ENCODE measurements at regions not wholly inside any gene's neighbourhood (a gene's known extent, or its start where the extent isn't known, plus 50 kb on each side); places are given as distances from the start of the nearest gene placed in this dataset.

- intact Hi-C loops (cut with micrococcal nuclease), result no loop called here
These were observed 61.6 kb downstream of the LSM5 start for GRCh38 chr7:32428546-32428945.

DNA sequence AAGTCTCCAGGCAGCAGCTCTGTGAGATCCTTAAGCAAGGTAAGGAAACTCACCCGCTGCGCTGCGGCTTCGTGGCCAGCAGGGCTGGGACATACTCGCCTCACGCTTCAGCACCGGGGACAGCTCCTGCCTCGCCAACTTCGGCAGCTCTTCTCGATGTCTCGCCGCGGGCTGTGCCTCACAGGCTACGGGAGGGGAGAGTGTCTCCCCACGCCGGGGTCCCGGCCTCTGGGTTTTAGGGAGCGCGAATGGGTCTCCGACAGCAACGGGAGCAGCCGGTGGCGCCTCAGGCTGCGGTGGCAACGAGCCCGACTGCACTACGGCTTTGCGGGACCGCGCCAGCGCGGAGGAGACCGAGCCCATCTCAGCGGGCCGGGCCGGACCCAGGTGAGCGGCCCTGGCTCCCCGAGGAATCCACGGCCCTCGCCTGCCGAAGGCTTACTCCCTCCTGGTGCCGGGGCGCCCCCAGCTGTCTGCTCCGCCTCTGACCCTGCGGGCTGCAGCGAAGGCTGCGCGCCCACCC, 62.4 kb downstream of the LSM5 start:
- intact Hi-C loops (cut with micrococcal nuclease), result no loop called here

DNA sequence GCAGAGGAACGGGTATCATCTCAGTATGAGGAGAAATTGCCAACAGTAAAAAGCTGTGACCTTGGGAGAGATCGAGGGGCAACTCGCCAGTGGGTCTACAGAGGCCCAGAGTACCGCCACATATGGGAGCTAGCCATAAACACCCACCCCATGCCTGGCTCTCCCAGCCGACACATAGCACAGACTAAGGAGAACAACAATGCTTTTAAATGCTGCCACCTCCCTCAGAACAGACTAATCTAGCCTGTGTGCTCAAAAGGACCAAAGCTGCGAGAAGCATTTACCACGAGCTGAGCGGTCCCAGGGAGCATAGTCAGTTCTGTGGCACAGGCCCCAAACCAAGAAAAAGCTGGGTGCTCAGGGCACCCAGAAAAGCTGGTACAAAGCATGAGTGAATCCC, 73.3 kb downstream of the LSM5 start:
- intact Hi-C loops (cut with micrococcal nuclease), result no loop called here

DNA sequence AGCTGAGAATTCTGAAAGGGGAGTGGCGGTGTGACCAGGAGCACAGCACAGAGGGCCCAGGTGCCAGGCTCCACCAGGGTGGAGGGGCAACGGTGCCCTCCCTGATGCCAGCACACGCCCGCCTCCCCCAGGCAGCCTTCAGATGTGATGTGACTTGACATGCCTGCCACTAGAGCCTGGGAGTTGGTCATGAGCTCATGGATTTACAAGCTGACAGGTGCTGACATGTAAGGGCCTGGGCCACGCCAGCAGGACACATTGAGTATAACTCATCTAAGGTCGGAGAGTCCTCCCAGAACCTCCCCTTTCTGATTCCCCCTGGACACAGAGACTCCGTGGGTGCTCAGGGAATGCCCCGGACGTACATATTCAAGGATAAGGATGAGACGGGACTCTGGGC, 74.2 kb downstream of the LSM5 start:
- intact Hi-C loops (cut with micrococcal nuclease), result no loop called here

DNA sequence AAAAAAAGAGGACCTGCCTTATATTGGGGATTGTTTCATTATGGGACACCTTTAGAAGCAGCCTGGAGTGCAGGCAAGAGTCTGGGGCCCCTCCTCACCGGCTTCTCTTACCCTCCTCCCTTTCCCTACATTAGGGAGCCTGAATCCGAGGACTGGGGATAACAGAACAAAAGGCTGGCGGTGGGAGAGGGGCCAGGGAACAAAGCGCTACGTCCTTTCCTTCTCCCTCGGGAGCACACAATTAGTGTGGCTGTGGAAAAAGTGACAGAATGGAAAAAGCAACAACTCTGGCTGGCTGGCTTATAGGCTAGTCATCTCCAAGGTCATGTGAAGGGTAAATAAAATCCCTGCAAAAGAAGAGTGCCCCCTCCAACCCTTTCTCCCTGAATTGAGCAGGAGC, 74.7 kb downstream of the LSM5 start:
- intact Hi-C loops (cut with micrococcal nuclease), result no loop called here

DNA sequence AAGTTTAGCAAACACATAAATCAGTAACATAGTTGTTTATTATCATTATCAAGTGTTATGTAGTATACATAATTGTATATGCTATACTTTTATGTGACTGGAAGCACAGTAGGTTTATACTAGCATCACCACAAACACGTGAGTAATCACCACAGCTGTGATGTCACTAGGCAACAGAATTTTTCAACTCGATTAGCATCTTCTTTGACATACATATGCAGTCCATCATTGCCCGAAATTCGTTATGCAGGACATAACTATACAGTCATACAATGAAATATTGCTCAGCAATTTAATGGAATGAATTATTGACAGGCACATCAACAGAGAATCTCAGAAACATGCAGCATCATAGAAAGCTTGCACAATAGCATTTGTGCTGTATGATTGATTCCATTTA, 77.7 kb downstream of the LSM5 start:
- intact Hi-C loops (cut with micrococcal nuclease), result no loop called here

DNA sequence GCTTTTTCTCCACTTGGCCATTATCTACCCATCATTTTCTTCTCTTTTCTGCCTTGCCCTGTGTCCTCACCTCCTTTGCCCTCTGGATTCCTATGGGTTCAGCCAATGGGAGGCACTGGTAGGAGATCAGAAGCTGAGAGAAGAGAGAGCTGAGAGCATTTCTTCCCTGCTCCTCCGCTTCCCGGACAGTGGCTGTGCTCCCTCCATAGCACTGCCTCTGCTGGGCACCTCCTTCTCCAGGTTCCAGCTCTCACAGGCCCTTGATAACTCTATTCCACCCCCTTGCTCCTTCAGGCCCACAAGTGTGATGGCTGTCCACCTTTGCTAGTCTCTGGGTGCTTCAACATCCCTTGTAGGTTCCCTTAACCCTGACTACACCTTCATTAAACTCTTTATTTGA, 79.6 kb downstream of the LSM5 start:
- intact Hi-C loops (cut with micrococcal nuclease), result no loop called here

- intact Hi-C loops (cut with micrococcal nuclease), result no loop called here
These were observed 83.8 kb downstream of the LSM5 start for GRCh38 chr7:32406386-32406785.

DNA sequence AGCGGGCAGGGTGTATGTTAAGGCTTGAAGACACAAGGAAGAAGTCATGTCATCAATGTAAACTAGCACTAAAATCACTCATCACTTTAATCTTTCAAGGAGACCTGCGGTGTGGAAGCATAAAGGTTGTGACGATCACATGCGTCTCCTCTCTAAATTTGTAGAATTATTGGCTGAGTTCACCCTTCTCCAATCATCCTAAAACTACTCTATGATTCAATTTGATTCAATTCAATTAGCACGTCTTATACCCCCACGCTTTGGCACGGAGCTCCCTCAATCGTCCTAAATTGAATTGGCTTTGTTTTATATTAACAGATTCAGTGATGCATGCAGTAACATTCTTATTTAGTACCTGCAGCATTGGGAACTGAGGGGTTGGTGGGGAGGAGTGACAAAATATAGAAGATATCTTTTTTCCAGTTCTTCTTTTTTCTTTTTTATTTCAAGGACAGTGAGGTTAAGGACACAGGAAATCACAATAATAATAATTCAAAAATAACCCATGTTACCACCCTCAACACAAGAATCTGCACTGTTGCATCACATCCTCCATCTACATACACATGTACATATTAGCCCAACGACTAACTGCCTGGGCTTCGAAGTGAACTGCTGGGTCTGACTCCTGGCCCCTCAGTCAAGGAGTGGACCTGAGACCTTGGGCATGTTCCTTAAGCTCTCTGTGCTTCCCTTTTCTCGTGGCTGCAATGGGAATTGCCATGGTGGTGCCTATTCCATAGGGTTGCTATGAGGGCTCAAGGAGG, 86.5 kb downstream of the LSM5 start:
- intact Hi-C loops (cut with micrococcal nuclease), result no loop called here

DNA sequence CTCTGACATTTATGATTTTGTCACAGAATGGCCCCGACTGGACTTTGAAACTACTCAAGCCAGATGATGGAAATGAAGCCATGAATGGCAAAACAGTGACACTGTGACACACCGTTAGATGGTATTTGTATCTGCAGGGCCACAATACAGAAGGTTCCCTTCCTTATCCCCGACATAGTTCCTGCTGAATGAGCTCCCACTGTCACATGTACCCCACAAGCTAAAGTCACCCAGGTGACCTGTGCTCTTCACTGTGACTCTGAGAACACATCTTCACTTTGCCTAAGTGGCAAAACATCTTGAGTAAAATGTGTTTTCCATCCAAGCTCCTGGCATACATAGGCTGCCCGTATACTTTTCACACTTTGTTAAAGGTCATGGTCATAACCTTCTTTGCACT, 89.5 kb downstream of the LSM5 start:
- intact Hi-C loops (cut with micrococcal nuclease), result no loop called here

DNA sequence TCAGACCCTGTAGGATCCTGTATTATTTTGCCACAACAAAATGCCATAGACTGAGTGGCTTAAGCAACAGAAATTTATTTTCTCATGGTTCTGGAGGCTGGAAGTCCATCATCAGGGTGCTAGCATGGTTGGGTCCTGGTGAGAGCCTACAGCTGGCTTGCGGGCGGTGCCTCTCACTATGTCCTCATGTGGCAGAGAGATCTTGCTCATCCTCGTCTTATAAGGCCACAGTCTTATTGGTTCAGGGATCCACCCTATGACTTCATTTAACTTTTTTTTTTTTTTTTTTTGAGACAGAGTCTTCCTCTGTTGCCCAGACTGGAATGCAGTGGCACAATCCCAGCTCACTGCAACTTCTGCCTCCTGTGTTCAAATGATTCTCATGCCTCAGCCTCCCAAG, 90.9 kb downstream of the LSM5 start:
- intact Hi-C loops (cut with micrococcal nuclease), result no loop called here

GRCh38 chr7:32395168-32395567, 95.0 kb downstream of the LSM5 start:
- intact Hi-C loops (cut with micrococcal nuclease), result no loop called here

- intact Hi-C loops (cut with micrococcal nuclease), result no loop called here
These were observed 96.3 kb downstream of the LSM5 start for GRCh38 chr7:32393861-32394260.

GRCh38 chr7:32390210-32390609, 100.0 kb downstream of the LSM5 start:
- intact Hi-C loops (cut with micrococcal nuclease), result no loop called here

GRCh38 chr7:32385316-32385956, 104.7 kb downstream of the LSM5 start:
- intact Hi-C loops (cut with micrococcal nuclease), result no loop called here

DNA sequence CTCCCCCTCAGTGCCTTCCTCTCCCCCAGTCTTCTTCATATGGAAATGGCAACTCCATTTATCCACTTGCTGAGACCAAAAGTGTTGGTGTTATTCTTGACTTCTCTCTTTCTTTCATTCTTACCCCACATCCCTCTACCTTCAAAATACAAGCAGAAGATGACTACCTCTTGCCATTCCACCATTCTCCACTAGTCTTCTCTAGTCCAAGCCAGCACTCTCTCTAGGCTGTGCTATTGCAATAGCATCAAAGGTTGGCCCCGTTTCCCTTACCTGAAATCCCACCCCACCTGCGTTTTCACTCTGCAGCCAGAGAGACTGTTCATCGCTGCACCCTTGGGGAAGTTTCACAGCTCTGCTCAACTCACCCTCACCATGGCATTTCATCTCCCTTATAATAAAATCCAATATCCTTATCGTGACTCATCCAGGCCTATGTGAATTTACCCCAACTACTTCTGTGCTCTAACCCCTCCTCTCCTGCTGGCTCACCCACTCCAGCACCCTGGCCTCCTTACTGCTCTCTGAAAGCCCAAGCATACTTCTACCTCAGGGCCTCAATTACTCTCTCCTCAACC, 109.1 kb downstream of the LSM5 start:
- intact Hi-C loops (cut with micrococcal nuclease), result no loop called here

DNA sequence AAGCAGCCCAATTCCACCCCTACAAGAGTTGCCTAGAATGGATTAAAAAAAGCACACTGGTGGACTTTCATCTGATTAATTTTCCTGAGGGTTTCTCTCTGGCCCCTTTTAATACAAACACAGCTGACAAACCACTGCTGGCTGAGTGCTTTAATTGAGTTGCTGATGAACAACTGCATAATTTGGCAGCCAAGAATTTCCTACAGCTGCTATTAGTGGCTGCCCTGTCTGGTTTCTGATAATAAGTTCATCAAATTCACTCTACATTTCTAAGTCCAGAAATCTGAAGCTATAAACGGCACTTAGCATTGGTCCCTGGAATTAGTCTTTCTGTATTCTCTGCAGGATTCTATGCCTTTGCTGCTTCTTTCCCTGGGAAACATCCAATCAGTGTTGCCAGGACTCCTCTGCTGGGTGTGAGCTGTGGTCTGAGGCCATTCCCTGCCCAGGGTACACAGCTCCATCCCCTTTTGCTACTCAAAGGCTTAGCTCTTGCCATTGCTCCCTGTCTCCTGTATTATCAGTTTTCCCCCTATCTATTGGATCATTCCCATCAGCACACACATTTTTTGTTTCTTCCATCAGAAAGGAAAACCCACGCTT, 110.6 kb downstream of the LSM5 start:
- intact Hi-C loops (cut with micrococcal nuclease), result no loop called here

GRCh38 chr7:32378988-32379387, 111.2 kb downstream of the LSM5 start:
- intact Hi-C loops (cut with micrococcal nuclease), result no loop called here

DNA sequence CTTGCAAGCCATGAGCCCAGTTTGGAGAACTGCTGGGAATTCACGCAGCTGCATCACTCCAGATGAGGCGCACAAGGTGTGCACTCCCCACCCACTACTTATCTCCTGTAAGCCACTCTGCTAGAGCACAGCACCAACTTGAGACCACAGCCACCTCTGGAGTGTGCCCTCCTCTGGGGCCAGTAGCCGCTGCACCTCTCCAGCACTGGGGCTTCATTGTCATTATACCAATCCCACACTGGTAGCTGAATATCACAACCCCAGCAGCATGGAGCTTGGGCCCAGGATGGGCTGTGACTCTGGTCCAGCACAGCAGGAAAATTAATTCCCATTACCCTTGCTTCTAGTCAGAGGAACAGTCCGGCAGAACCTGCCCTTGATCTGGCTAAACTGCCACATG, 125.6 kb downstream of the LSM5 start:
- intact Hi-C loops (cut with micrococcal nuclease), result no loop called here

DNA sequence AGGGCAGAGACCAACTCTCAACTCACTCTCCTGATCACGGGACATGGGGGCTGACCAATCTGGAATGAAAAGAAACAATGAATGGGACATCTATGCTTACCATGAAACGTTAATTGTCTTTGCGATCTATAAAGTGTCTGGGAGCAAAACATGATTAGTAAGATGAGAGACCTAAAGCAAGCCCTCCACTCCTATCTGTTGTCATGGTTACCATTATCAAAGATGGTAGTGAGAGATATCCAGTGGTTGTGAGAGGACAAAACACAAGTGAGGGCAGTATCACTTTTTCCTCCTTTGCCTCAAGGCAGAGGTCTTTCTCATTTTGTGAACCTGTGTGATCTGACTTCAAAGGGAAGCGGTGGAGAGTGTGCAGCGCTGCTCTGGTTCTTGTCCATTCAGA, 130.1 kb downstream of the LSM5 start:
- intact Hi-C loops (cut with micrococcal nuclease), result no loop called here

DNA sequence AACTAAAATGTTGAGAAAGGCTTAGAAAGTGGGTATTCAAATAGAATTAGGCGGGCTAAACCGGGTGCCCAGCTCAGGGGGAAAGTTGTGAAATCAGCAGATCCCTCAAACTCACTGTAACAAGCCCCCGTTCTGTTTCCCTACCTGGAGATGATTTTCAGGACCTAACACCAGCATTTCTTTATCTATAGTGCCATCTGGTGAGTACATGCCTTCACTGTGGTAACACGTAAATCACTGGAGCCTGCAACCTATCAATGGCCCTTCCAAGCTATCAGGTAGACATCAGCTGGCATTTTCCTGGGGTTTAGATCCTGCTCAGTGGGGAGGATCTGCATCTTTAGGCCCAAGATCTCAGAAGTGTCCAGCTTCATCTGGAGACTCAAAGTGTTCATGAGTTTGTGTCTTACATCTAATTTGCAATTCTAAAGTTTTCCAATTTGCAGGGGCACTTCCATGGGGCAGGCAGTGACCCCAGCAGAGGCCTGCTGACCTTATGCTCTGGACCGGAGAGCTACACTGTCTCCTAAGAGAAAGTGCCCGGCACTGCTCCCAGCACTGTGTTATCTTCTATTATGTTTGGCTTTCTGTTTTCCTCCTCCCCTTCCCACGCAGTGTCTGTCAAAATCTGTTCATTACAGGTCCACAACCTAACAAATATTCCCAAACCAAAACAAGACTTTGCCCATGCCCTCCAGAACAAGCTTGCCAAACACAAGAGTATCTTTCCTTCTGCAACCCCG, 132.5 kb downstream of the LSM5 start:
- intact Hi-C loops (cut with micrococcal nuclease), result no loop called here
